Osteocyte (in vitro differentiated cells): ENCODE measurements at regions not wholly inside any gene's neighbourhood (a gene's known extent, or its start where the extent isn't known, plus 50 kb on each side); places are given as distances from the start of the nearest gene placed in this dataset.

Experiments used
- DNase-seq: peaks from one replicate; pipeline ENCODE4 v3.0.0; 2021; ENCODE audit warnings: mixed read lengths; ENCODE audit not compliant: unreplicated experiment; ENCODE audit errors: extremely low spot score
- H3K27ac Mint-ChIP-seq: one replicate; pipeline ENCODE4 v1.8.0; 2021; ENCODE audit warnings: mild to moderate bottlenecking, mixed read lengths; ENCODE audit not compliant: unreplicated experiment
- H3K27me3 Mint-ChIP-seq: one replicate; pipeline ENCODE4 v1.8.0; 2021; ENCODE audit warnings: mixed read lengths; ENCODE audit not compliant: unreplicated experiment
- H3K36me3 Mint-ChIP-seq: one replicate; pipeline ENCODE4 v1.8.0; 2021; ENCODE audit warnings: mixed read lengths; ENCODE audit not compliant: unreplicated experiment
- H3K4me1 Mint-ChIP-seq: one replicate; pipeline ENCODE4 v1.8.0; 2021; ENCODE audit warnings: mixed read lengths; ENCODE audit not compliant: unreplicated experiment
- H3K4me3 Mint-ChIP-seq: one replicate; pipeline ENCODE4 v1.8.0; 2021; ENCODE audit warnings: mild to moderate bottlenecking, moderate library complexity, mixed read lengths; ENCODE audit not compliant: unreplicated experiment
- H3K9me3 Mint-ChIP-seq: one replicate; pipeline ENCODE4 v1.8.0; 2021; ENCODE audit warnings: mixed read lengths; ENCODE audit not compliant: unreplicated experiment
- TF ChIP-seq, protein P1 (sequence below): fragments of 200-600 bp; sonication (generic); IDR thresholded peaks from 2 replicates; pipeline ENCODE4 v1.5.0; 2021; ENCODE audit warnings: antibody characterized with exemption, mild to moderate bottlenecking, moderate library complexity

DNA sequence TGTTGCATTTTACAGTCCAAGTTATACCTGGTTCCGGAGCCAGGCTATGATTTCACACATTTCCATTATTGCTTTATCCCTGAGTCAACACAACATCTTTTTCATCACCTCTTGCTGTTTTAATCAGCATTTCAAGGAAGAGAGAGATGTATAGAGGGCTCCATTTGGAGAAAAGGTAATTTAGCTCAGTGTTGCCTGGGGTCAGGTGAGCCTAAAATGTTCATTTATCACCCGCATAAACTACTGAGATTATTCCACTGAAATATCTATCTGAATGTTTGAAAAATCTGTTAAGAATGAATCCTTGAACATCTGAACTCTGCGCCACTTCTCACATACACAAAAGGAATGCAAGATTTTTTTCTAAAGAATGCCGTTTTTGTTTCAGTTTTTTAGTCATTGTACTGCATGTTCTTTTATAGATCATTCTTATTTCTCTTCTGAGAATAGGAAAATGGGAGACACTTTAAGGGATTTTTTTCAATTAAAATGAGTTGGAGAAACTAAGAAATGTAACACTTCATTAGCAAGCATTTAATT is 51.5 kb upstream of the AGTR1 start:
- TF ChIP-seq, protein P1, sequence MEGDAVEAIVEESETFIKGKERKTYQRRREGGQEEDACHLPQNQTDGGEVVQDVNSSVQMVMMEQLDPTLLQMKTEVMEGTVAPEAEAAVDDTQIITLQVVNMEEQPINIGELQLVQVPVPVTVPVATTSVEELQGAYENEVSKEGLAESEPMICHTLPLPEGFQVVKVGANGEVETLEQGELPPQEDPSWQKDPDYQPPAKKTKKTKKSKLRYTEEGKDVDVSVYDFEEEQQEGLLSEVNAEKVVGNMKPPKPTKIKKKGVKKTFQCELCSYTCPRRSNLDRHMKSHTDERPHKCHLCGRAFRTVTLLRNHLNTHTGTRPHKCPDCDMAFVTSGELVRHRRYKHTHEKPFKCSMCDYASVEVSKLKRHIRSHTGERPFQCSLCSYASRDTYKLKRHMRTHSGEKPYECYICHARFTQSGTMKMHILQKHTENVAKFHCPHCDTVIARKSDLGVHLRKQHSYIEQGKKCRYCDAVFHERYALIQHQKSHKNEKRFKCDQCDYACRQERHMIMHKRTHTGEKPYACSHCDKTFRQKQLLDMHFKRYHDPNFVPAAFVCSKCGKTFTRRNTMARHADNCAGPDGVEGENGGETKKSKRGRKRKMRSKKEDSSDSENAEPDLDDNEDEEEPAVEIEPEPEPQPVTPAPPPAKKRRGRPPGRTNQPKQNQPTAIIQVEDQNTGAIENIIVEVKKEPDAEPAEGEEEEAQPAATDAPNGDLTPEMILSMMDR, result no peak
- H3K4me3 Mint-ChIP-seq, result no peak overlapping the region
- H3K27me3 Mint-ChIP-seq, result no peaks in the 10 kb centered on the region
- H3K36me3 Mint-ChIP-seq, result no peaks in the 10 kb centered on the region
- DNase-seq, result no peak
- peak overlapping the region; percentile 27 for H3K27ac Mint-ChIP-seq
- no peaks in the 10 kb centered on the region for H3K9me3 Mint-ChIP-seq
- peaks cover 63% of the 10 kb centered on the region for H3K4me1 Mint-ChIP-seq
